GM19238 (cell line): ENCODE measurements at regions not wholly inside any gene's neighbourhood (a gene's known extent, or its start where the extent isn't known, plus 50 kb on each side); places are given as distances from the start of the nearest gene placed in this dataset.

Experiments
- DNase-seq: peaks from one replicate; pipeline ENCODE4 v3.0.0; 2011; ENCODE audit warnings: low spot score; ENCODE audit not compliant: insufficient read length

GRCh38 chr11:103661991-103662390 lies 374.4 kb upstream of the DDI1 start:
- DNase-seq: no peak

GRCh38 chr11:103662880-103663279 lies 373.6 kb upstream of the DDI1 start:
- no peak for DNase-seq

GRCh38 chr11:103668859-103669258 lies 367.6 kb upstream of the DDI1 start:
- DNase-seq: no peak

GRCh38 chr11:103671143-103671651 lies 365.2 kb upstream of the DDI1 start:
- DNase-seq: no peak

GRCh38 chr11:103673773-103674172 lies 362.7 kb upstream of the DDI1 start:
- DNase-seq: no peak

GRCh38 chr11:103676413-103676812 lies 360.0 kb upstream of the DDI1 start:
- no peak for DNase-seq

GRCh38 chr11:103680826-103681225 lies 355.6 kb upstream of the DDI1 start:
- DNase-seq: no peak

- DNase-seq: no peak
Measured at GRCh38 chr11:103681855-103682254, 354.6 kb upstream of the DDI1 start.

GRCh38 chr11:103682318-103683184 lies 353.9 kb upstream of the DDI1 start:
- DNase-seq: peak; percentile 17

- no peak for DNase-seq
Measured at GRCh38 chr11:103683576-103683975, 352.9 kb upstream of the DDI1 start.

- no peak for DNase-seq
Measured at GRCh38 chr11:103688924-103689323, 347.5 kb upstream of the DDI1 start.

GRCh38 chr11:103690356-103690755 lies 346.1 kb upstream of the DDI1 start:
- DNase-seq: no peak

GRCh38 chr11:103696123-103696522 lies 340.3 kb upstream of the DDI1 start:
- DNase-seq: no peak

- DNase-seq: no peak
Measured at GRCh38 chr11:103699216-103699615, 337.2 kb upstream of the DDI1 start.

GRCh38 chr11:103699656-103700055 lies 336.8 kb upstream of the DDI1 start:
- DNase-seq: no peak

- DNase-seq: no peak
Measured at GRCh38 chr11:103700622-103701021, 335.8 kb upstream of the DDI1 start.

- DNase-seq: no peak
Measured at GRCh38 chr11:103703437-103703836, 333.0 kb upstream of the DDI1 start.

GRCh38 chr11:103703954-103704353 lies 332.5 kb upstream of the DDI1 start:
- DNase-seq: no peak

GRCh38 chr11:103705642-103706041 lies 330.8 kb upstream of the DDI1 start:
- no peak for DNase-seq

GRCh38 chr11:103709371-103709770 lies 327.1 kb upstream of the DDI1 start:
- DNase-seq: no peak

GRCh38 chr11:103714246-103714645 lies 322.2 kb upstream of the DDI1 start:
- no peak for DNase-seq

GRCh38 chr11:103716363-103716762 lies 320.1 kb upstream of the DDI1 start:
- no peak for DNase-seq

- DNase-seq: no peak
Measured at GRCh38 chr11:103727262-103727661, 309.2 kb upstream of the DDI1 start.
